ENCODE measurements at regions not wholly inside any gene's neighbourhood (a gene's known extent, or its start where the extent isn't known, plus 50 kb on each side); places are given as distances from the start of the nearest gene placed in this dataset.

- Histone ChIP-seq H3K27me3 (ENCODE audit: control insufficient read depth in 1 of 2, insufficient read depth in 2 of 2, low read length in 2 of 2) (no peaks in the 10 kb centered on the region; a peak in 1 of 5 replicates), H3K4me1 (ENCODE audit: insufficient read depth, low read length) (peaks cover 7% of the 10 kb centered on the region), H3K79me2 (ENCODE audit: insufficient read depth, low read length) (no peaks in the 10 kb centered on the region), H3K4me2 (ENCODE audit: low read depth, low read length) (no peak overlapping the region), H3K36me3 (replicated peaks in 1 of 2; ENCODE audit: control insufficient read depth in 1 of 2, insufficient read depth in 2 of 2, low read length in 2 of 2) (no peaks in the 10 kb centered on the region), H3K4me3 (replicated peaks in 1 of 3; ENCODE audit: insufficient read depth in 1 of 3, low read depth in 2 of 3, low read length in 3 of 3) (no peak overlapping the region), H3K9ac (ENCODE audit: insufficient read depth, low read depth, low read length) (no peak overlapping the region), H2AFZ (ENCODE audit: low read length) (no peak overlapping the region), H4K20me1 (ENCODE audit: insufficient read depth, low read length) (no peaks in the 10 kb centered on the region), H3K9me3 (ENCODE audit: low read length) (no peaks in the 10 kb centered on the region), H3K27ac (ENCODE audit: extremely low read length, insufficient read depth, low read length) (no peak overlapping the region)
- in situ Hi-C loops (cut with HindIII; ENCODE audit: extremely low pct_ligation_motif_present, low pct_unique_long_range_greater_than_20kb) (no loop called here), intact Hi-C loops (cut with micrococcal nuclease; ENCODE audit: unreplicated experiment) (no loop called here)
- 43% methylated on average over 1 of the region's 1 CpG for WGBS (ENCODE audit: low lambda C conversion rate)
- no peak for ATAC-seq
- ChIA-PET CTCF (ENCODE audit: low intra/inter-chr PET ratio, low total read pairs) (no interaction called here), POLR2A (no interaction called here)
- no peak for FAIRE-seq
- no TSS peak for BruUV-seq (replicated peaks)
- no peak for DNase-seq (ENCODE audit: low spot score)
- TF ChIP-seq KDM3A (CRISPR knock-in tag; IDR thresholded peaks at IDR 0.05; ENCODE audit: low read depth) (no peak), TBL1XR1 (IDR thresholded peaks at IDR 0.05; ENCODE audit: borderline replicate concordance, low read length, partially characterized antibody) (no peak), GATAD1 (CRISPR knock-in tag; IDR thresholded peaks at IDR 0.05) (no peak), ZBTB46 (CRISPR knock-in tag; IDR thresholded peaks at IDR 0.05; ENCODE audit: borderline replicate concordance) (no peak), BRCA1 (CRISPR knock-in tag; IDR thresholded peaks at IDR 0.05) (no peak), ZNF224 (CRISPR knock-in tag; IDR thresholded peaks at IDR 0.05) (no peak), YY1 (IDR thresholded peaks at IDR 0.05; ENCODE audit: insufficient read depth, insufficient replicate concordance, low read depth, low read length) (no peak)
Observed at GRCh38 chr2:226064932-226065570, 665.5 kb downstream of the NYAP2 start.
